GM19351 (cell line): ENCODE measurements at regions not wholly inside any gene's neighbourhood (a gene's known extent, or its start where the extent isn't known, plus 50 kb on each side); places are given as distances from the start of the nearest gene placed in this dataset.
"Not testable (repeated sequence)": the region's sequence is repeated elsewhere in the genome, so short reads cannot be mapped to it uniquely, and the experiment has no call there.

ENCODE experiments used
- ATAC-seq: cut with Tn5 transposase; IDR thresholded peaks from one replicate; pipeline ENCODE4 v1.9.1; 2021; ENCODE audit warnings: mild to moderate bottlenecking, moderate library complexity; ENCODE audit not compliant: unreplicated experiment

GRCh38 chr20:4441871-4442270, 192.8 kb upstream of the ADRA1D start:
- ATAC-seq: no peak

- no peak for ATAC-seq
These were observed 192.1 kb upstream of the ADRA1D start for GRCh38 chr20:4441191-4441590.

GRCh38 chr20:4439461-4439860, 190.4 kb upstream of the ADRA1D start:
- no peak for ATAC-seq

- ATAC-seq: no peak
These were observed 188.0 kb upstream of the ADRA1D start for GRCh38 chr20:4437131-4437530.

- ATAC-seq: no peak
These were observed 186.8 kb upstream of the ADRA1D start for GRCh38 chr20:4435671-4436455.

- ATAC-seq: no peak
These were observed 186.1 kb upstream of the ADRA1D start for GRCh38 chr20:4435225-4435624.

- ATAC-seq: no peak
These were observed 185.6 kb upstream of the ADRA1D start for GRCh38 chr20:4434681-4435080.

- no peak for ATAC-seq
These were observed 182.4 kb upstream of the ADRA1D start for GRCh38 chr20:4431446-4431845.

GRCh38 chr20:4430826-4431225, 181.7 kb upstream of the ADRA1D start:
- not testable (repeated sequence) for ATAC-seq

- ATAC-seq: no peak
These were observed 179.0 kb upstream of the ADRA1D start for GRCh38 chr20:4427940-4428586.

GRCh38 chr20:4418141-4418540, 169.1 kb upstream of the ADRA1D start:
- no peak for ATAC-seq

- ATAC-seq: no peak
These were observed 166.2 kb upstream of the ADRA1D start for GRCh38 chr20:4415281-4415680.

- ATAC-seq: no peak
These were observed 164.4 kb upstream of the ADRA1D start for GRCh38 chr20:4413314-4414049.

GRCh38 chr20:4412216-4412615, 163.1 kb upstream of the ADRA1D start:
- no peak for ATAC-seq

- ATAC-seq: no peak
These were observed 162.7 kb upstream of the ADRA1D start for GRCh38 chr20:4411744-4412143.

- no peak for ATAC-seq
These were observed 157.5 kb upstream of the ADRA1D start for GRCh38 chr20:4406627-4407026.

GRCh38 chr20:4401601-4402000, 152.5 kb upstream of the ADRA1D start:
- ATAC-seq: no peak

GRCh38 chr20:4384961-4385360, 135.9 kb upstream of the ADRA1D start:
- no peak for ATAC-seq

- ATAC-seq: no peak
These were observed 134.9 kb upstream of the ADRA1D start for GRCh38 chr20:4383961-4384360.

- no peak for ATAC-seq
These were observed 126.8 kb upstream of the ADRA1D start for GRCh38 chr20:4375881-4376280.

- no peak for ATAC-seq
These were observed 124.4 kb upstream of the ADRA1D start for GRCh38 chr20:4373454-4373853.
